WTC11 (cell line): ENCODE measurements at regions not wholly inside any gene's neighbourhood (a gene's known extent, or its start where the extent isn't known, plus 50 kb on each side); places are given as distances from the start of the nearest gene placed in this dataset.

Experiments used
- ESRRA ChIP-seq: sonication (generic); formaldehyde crosslinking; IDR thresholded peaks from 2 replicates; pipeline ENCODE4 v1.8.1; 2022; ENCODE audit warnings: mild to moderate bottlenecking, missing genetic modification reagents, borderline replicate concordance
- GABPB1 ChIP-seq: sonication (generic); formaldehyde crosslinking; IDR thresholded peaks from 2 replicates; pipeline ENCODE4 v1.8.1; 2023; ENCODE audit warnings: mild to moderate bottlenecking, missing genetic modification reagents
- JUN ChIP-seq: sonication (generic); formaldehyde crosslinking; IDR thresholded peaks from 2 replicates; pipeline ENCODE4 v1.8.0; 2023; ENCODE audit warnings: mild to moderate bottlenecking, missing genetic modification reagents
- NFE2L1 ChIP-seq: sonication (generic); formaldehyde crosslinking; IDR thresholded peaks from 2 replicates; pipeline ENCODE4 v1.8.1; 2023; ENCODE audit warnings: missing genetic modification reagents
- NR2C2 ChIP-seq: sonication (generic); formaldehyde crosslinking; IDR thresholded peaks from 2 replicates; pipeline ENCODE4 v1.8.0; 2022; ENCODE audit warnings: mild to moderate bottlenecking, missing genetic modification reagents
- NR3C1 ChIP-seq: sonication (generic); formaldehyde crosslinking; conservative IDR thresholded peaks from 2 replicates; pipeline ENCODE4 v1.8.1; 2023; ENCODE audit warnings: low read depth, mild to moderate bottlenecking, missing genetic modification reagents
- RELA ChIP-seq: sonication (generic); formaldehyde crosslinking; IDR thresholded peaks from 2 replicates; pipeline ENCODE4 v1.8.1; 2022; ENCODE audit warnings: missing genetic modification reagents, mild to moderate bottlenecking, borderline replicate concordance
- ZNF121 ChIP-seq: sonication (generic); formaldehyde crosslinking; IDR thresholded peaks from 2 replicates; pipeline ENCODE4 v1.8.0; 2023; ENCODE audit warnings: missing genetic modification reagents
- ZNF671 ChIP-seq: fragments of 250-450 bp; sonication (Bioruptor Pico); IDR thresholded peaks from 2 replicates; pipeline ENCODE4 v1.8.0; 2021; ENCODE audit warnings: mild to moderate bottlenecking
- TF ChIP-seq, protein P1 (sequence below): sonication (generic); formaldehyde crosslinking; IDR thresholded peaks from 2 replicates; pipeline ENCODE4 v1.8.1; 2022; ENCODE audit warnings: low read depth, missing genetic modification reagents, borderline replicate concordance
- TF ChIP-seq, protein P2 (sequence below): sonication (generic); formaldehyde crosslinking; IDR thresholded peaks from 2 replicates; pipeline ENCODE4 v1.8.1; 2022; ENCODE audit warnings: mild to moderate bottlenecking, moderate library complexity, missing genetic modification reagents
- TF ChIP-seq, protein P3 (sequence below): fragments of 200-600 bp; IDR thresholded peaks from 2 replicates; pipeline ENCODE4 v1.8.0; 2022; ENCODE audit warnings: antibody characterized with exemption
- TF ChIP-seq, protein P4 (sequence below): fragments of 250-450 bp; sonication (Bioruptor Pico); IDR thresholded peaks from 2 replicates; pipeline ENCODE4 v1.9.0; 2021; ENCODE audit warnings: moderate library complexity, mild to moderate bottlenecking, inconsistent platforms, borderline replicate concordance

DNA sequence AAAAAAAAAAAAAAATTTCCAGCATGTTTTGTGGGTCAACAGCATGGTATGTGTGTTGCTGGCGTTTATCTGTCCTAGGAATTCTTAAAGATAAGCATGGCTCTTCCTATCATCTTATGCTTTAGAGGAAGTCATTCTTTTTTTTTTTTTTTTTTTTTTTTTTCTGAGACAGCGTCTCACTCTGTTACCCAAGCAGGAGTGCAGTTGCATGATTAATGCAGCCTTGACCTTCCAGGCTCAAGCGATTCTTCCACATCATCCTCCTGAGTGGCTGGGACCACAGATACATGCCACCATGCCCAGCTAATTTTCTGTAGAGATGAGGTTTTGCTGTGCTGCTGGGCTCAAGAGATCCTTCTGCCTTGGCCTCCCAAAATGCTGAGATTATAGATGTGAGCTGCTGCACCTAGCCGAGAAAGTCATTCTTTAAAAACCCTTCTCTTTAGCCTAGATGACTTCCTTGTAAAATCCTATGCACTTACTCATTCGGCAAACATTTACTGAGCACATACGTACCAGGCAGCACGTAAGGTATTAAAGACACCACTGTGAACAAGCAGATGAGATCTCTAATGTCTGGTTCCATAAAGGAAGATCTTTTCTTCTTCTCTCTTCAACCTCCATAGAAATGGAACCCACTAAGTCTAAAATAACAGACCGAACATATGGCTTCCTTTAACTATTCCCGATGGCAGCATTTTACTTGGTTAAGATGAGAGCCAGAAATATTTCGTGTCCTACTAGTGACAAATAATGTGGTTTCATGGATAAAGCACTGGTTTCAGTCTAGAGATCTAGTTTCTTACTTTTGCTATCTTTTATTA lies 122.4 kb downstream of the RIN2 start:
- TF ChIP-seq, protein P1, sequence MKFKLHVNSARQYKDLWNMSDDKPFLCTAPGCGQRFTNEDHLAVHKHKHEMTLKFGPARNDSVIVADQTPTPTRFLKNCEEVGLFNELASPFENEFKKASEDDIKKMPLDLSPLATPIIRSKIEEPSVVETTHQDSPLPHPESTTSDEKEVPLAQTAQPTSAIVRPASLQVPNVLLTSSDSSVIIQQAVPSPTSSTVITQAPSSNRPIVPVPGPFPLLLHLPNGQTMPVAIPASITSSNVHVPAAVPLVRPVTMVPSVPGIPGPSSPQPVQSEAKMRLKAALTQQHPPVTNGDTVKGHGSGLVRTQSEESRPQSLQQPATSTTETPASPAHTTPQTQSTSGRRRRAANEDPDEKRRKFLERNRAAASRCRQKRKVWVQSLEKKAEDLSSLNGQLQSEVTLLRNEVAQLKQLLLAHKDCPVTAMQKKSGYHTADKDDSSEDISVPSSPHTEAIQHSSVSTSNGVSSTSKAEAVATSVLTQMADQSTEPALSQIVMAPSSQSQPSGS (CRISPR knock-in tag), result no peak
- TF ChIP-seq, protein P2, sequence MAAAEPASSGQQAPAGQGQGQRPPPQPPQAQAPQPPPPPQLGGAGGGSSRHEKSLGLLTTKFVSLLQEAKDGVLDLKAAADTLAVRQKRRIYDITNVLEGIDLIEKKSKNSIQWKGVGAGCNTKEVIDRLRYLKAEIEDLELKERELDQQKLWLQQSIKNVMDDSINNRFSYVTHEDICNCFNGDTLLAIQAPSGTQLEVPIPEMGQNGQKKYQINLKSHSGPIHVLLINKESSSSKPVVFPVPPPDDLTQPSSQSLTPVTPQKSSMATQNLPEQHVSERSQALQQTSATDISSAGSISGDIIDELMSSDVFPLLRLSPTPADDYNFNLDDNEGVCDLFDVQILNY (CRISPR knock-in tag), result no peak
- no peak for TF ChIP-seq JUN (CRISPR knock-in tag)
- TF ChIP-seq, protein P3, sequence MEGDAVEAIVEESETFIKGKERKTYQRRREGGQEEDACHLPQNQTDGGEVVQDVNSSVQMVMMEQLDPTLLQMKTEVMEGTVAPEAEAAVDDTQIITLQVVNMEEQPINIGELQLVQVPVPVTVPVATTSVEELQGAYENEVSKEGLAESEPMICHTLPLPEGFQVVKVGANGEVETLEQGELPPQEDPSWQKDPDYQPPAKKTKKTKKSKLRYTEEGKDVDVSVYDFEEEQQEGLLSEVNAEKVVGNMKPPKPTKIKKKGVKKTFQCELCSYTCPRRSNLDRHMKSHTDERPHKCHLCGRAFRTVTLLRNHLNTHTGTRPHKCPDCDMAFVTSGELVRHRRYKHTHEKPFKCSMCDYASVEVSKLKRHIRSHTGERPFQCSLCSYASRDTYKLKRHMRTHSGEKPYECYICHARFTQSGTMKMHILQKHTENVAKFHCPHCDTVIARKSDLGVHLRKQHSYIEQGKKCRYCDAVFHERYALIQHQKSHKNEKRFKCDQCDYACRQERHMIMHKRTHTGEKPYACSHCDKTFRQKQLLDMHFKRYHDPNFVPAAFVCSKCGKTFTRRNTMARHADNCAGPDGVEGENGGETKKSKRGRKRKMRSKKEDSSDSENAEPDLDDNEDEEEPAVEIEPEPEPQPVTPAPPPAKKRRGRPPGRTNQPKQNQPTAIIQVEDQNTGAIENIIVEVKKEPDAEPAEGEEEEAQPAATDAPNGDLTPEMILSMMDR, result no peak
- no peak for TF ChIP-seq NR2C2 (CRISPR knock-in tag)
- TF ChIP-seq NR3C1 (CRISPR knock-in tag), result no peak
- no peak for TF ChIP-seq ESRRA (CRISPR knock-in tag)
- no peak for TF ChIP-seq GABPB1 (CRISPR knock-in tag)
- no peak for TF ChIP-seq RELA (CRISPR knock-in tag)
- TF ChIP-seq ZNF671 (CRISPR knock-in tag), result no peak
- no peak for TF ChIP-seq NFE2L1 (CRISPR knock-in tag)
- TF ChIP-seq ZNF121, result no peak
- TF ChIP-seq, protein P4, sequence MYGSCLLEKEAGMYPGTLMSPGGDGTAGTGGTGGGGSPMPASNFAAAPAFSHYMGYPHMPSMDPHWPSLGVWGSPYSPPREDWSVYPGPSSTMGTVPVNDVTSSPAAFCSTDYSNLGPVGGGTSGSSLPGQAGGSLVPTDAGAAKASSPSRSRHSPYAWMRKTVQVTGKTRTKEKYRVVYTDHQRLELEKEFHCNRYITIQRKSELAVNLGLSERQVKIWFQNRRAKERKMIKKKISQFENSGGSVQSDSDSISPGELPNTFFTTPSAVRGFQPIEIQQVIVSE (CRISPR knock-in tag), result no peak
